ENCODE measurements at regions not wholly inside any gene's neighbourhood (a gene's known extent, or its start where the extent isn't known, plus 50 kb on each side); places are given as distances from the start of the nearest gene placed in this dataset.
"Not testable (repeated sequence)": the region's sequence is repeated elsewhere in the genome, so short reads cannot be mapped to it uniquely, and the experiment has no call there.

- TF ChIP-seq CTCF (IDR thresholded peaks at IDR 0.05; ENCODE audit: insufficient read depth, low read depth, low read length, missing control alignments), result no peak
- DNase-seq (ENCODE audit: low read depth), result no peak
- H3K4me3 ChIP-seq (ENCODE audit: low read depth, low read length), result no peak overlapping the region
These were observed 122.9 kb downstream of the ARRDC4 start for GRCh38 chr15:98083203-98083910.

DNA sequence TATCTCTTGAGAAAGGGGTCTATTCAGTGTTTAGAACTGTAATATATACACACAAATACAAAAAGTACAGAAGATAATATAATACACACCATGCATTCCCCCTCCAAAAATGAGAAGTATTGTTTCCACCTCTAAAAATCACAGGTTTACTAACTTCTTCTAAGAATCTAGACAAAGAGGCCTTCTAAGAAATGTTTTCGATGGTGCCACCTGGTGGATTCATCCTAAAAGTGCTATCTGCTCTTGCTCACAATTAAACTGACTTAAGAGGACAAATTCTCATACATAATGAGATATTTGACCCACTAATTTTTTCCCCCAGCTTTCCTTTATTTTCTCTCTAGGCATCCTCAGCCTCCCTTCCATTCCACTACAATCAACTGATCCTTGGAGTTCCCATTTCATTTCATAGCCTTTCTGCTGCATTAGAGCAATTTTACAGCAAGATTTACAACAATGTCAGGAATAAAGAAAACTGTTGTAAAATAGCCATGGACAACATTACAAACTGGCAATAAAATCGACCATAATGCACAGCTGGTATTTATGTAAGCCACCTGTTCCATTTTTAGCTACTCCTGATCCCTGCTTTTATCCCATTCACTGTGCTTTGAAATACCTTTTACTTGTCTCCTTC, 124.6 kb downstream of the ARRDC4 start:
- peak; percentile 54 for DNase-seq (ENCODE audit: low read depth)
- TF ChIP-seq CTCF (IDR thresholded peaks at IDR 0.05; ENCODE audit: insufficient read depth, low read depth, low read length, missing control alignments), result peak; percentile 42
- no peak overlapping the region for H3K4me3 ChIP-seq (ENCODE audit: low read depth, low read length)

GRCh38 chr15:98088307-98088945, 127.9 kb downstream of the ARRDC4 start:
- H3K4me3 ChIP-seq (ENCODE audit: low read depth, low read length); DNase-seq (ENCODE audit: low read depth): not testable (repeated sequence)

DNA sequence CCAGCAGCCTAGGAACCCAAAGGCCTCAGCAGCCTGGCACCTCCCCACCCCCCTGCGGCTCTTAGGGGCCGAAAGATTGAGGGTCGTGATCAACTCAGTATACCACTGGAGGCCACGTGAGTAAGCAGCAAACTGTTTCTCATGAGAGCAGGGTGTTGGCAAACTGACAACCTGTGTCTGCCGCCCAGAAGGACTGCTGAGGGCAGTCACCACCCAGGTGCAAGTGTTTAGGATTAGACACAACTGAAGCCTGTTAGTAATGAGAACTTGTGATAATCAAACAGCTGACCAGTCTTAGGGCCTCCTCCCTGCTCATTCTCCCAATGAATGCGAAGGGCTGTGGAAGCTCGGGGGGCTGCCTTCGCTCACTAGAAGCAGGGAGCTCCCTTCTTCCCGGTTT, 128.8 kb downstream of the ARRDC4 start:
- not testable (repeated sequence) for DNase-seq (ENCODE audit: low read depth); H3K4me3 ChIP-seq (ENCODE audit: low read depth, low read length)

DNA sequence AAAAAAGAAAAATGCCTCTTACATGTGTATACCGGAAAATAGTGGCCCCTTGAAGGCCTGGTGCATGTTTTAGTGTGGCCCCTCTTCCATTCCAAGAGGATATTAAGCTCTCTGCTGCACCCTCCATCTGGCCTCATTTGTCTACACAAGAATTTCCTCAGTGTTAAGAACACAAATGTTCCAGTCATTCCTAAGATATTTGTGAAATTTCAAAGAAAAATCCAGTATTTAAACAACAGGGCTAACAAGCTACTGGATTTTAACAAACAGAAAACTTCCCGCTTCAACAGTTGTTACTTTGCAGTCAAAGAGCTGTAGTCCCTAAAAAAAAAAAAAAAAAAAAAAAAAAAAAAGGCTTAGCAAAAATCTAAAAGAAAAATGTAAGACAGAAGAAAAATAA, 137.5 kb downstream of the ARRDC4 start:
- not testable (repeated sequence) for DNase-seq (ENCODE audit: low read depth); H3K4me3 ChIP-seq (ENCODE audit: low read depth, low read length)

GRCh38 chr15:98100606-98101005, 140.1 kb downstream of the ARRDC4 start:
- DNase-seq (ENCODE audit: low read depth); H3K4me3 ChIP-seq (ENCODE audit: low read depth, low read length): not testable (repeated sequence)

DNA sequence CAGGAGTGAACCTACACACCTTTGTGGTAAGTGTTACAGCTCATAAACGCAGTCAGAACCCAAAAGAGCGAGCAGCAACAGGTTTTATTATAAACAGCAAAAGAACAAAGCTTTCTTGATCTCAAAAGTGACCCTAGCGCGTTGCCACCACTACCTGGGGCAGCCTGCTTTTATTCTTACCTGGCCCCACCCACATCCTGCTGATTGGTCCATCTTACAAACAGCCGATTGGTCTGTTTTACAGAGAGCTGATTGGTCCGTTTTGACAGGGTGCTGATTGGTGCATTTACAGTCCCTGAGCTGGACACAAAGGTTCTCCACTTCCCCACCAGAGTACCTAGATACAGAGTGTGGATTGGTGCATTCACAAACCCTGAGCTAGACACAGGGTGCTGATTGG, 143.1 kb downstream of the ARRDC4 start:
- no peak for DNase-seq (ENCODE audit: low read depth)
- H3K4me3 ChIP-seq (ENCODE audit: low read depth, low read length), result no peak overlapping the region

GRCh38 chr15:98104386-98105151, 144.1 kb downstream of the ARRDC4 start:
- H3K4me3 ChIP-seq (ENCODE audit: low read depth, low read length); DNase-seq (ENCODE audit: low read depth): not testable (repeated sequence)

More for the DNA sequence above, 143.1 kb downstream of the ARRDC4 start:
- no peak for TF ChIP-seq CTCF (IDR thresholded peaks at IDR 0.05; ENCODE audit: insufficient read depth, low read depth, low read length, missing control alignments)

DNA sequence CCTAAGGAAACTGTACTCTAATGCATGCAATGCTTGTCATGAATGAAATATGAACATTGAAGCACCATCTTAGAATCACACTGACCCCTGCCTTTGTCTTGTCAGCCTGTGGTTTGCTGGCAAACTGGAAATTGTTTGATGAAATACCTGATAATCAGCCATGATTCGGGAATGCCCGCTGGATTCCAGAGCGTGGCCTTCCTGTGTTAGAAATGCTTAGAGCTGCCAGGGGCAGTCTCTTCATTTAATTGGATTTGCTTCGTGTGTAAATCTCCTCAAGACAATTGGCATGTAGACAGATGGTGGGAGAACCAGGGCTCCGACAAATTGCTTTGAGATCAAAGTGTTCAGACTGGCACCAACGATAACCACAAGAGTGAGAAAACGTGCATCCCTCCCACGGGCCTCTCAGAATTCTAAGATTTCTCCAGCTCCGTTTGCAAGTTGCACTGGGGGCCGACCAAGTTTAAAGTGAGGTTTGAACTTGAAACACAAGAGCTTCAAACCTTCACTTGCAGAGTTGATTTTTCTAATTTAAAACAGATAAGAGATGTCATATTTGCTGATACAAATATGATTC, 146.2 kb downstream of the ARRDC4 start:
- not testable (repeated sequence) for H3K4me3 ChIP-seq (ENCODE audit: low read depth, low read length); DNase-seq (ENCODE audit: low read depth)
